ENCODE measurements at regions not wholly inside any gene's neighbourhood (a gene's known extent, or its start where the extent isn't known, plus 50 kb on each side); places are given as distances from the start of the nearest gene placed in this dataset.

DNA sequence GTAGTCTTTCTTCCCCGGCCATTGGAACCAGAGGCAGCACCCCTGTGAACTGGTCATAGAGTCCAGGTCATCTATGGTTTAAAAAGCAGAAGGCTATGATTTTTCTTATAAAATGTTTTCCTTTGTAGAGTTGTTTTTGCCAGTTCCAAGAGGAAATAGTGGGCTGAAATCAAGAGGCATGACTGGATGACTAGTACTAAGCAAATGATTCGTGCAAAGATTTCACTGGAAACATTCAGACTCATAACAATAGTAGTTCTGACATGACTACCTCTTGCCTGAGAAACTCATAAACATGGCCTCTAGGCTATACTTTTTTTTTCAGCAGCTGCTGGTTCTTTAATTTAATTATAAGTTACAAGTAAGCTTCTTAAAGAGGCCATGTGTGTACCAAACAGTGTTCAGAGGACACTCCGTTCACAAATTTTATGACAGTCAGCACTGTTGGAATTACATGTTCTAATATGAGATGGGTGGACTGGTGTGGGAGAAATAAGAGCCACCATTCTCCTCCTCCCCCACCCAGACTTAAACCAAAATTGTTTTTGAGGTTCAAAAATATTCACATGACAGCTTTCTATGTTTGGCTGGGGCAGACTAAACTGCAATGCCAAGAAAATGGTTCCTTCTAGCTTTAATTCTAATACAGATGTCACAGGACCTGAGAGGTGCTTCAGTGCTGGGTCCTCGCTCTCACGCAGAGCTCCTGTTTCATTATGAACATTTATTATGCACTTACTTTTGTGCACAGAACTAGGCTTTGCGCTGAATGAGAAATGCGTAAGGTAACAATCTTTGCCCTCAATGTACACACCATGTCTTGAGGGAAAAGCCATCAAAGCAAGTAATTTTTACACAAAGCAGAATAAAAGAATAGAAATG, 147.5 kb downstream of the ZC3H11B start (continued):
- TF ChIP-seq, protein P1, sequence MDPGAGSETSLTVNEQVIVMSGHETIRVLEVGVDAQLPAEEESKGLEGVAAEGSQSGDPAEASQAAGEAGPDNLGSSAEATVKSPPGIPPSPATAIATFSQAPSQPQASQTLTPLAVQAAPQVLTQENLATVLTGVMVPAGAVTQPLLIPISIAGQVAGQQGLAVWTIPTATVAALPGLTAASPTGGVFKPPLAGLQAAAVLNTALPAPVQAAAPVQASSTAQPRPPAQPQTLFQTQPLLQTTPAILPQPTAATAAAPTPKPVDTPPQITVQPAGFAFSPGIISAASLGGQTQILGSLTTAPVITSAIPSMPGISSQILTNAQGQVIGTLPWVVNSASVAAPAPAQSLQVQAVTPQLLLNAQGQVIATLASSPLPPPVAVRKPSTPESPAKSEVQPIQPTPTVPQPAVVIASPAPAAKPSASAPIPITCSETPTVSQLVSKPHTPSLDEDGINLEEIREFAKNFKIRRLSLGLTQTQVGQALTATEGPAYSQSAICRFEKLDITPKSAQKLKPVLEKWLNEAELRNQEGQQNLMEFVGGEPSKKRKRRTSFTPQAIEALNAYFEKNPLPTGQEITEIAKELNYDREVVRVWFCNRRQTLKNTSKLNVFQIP (CRISPR knock-in tag; IDR thresholded peaks at IDR 0.05; ENCODE audit: borderline replicate concordance, low read depth) = no peak

DNA sequence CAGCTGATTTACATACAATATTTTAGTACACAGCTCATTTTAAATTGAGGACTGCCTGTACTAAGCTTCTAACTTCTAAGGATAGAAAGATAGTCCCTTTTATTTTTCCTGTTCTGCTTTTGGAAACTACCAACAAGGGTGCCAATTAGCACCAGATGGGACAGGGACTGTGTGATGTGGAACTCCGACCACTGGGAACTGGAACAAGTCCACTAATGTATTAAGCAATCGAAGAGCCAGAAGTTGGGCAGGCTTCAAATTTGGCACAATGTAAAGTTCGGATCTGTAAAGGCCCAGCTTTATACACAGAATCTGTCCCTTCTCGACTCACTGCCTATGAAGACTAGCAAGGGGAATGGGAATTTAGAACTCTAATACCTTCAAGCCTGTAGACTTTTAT, 149.3 kb downstream of the ZC3H11B start:
- no peak for ATAC-seq
- no peak for TF ChIP-seq ARNTL (CRISPR knock-in tag; IDR thresholded peaks at IDR 0.05; ENCODE audit: borderline replicate concordance, low read depth)
- TF ChIP-seq BACH2 (CRISPR knock-in tag; IDR thresholded peaks at IDR 0.05; ENCODE audit: borderline replicate concordance) = no peak
- no peak for TF ChIP-seq SNAI2 (CRISPR knock-in tag; IDR thresholded peaks at IDR 0.05)
- TF ChIP-seq OSR1 (CRISPR knock-in tag; IDR thresholded peaks at IDR 0.05) = no peak
- no peak for TF ChIP-seq TOX (CRISPR knock-in tag; IDR thresholded peaks at IDR 0.05; ENCODE audit: borderline replicate concordance)
- TF ChIP-seq ZNF565 (CRISPR knock-in tag; conservative IDR thresholded peaks at IDR 0.05; ENCODE audit: low read depth) = no peak
- TF ChIP-seq RARB (CRISPR knock-in tag; IDR thresholded peaks at IDR 0.05) = no peak
- TF ChIP-seq, protein P2, sequence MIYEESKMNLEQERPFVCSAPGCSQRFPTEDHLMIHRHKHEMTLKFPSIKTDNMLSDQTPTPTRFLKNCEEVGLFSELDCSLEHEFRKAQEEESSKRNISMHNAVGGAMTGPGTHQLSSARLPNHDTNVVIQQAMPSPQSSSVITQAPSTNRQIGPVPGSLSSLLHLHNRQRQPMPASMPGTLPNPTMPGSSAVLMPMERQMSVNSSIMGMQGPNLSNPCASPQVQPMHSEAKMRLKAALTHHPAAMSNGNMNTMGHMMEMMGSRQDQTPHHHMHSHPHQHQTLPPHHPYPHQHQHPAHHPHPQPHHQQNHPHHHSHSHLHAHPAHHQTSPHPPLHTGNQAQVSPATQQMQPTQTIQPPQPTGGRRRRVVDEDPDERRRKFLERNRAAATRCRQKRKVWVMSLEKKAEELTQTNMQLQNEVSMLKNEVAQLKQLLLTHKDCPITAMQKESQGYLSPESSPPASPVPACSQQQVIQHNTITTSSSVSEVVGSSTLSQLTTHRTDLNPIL (CRISPR knock-in tag; IDR thresholded peaks at IDR 0.05; ENCODE audit: low read depth) = no peak
- no peak for TF ChIP-seq ZC3H10 (CRISPR knock-in tag; IDR thresholded peaks at IDR 0.05)
- TF ChIP-seq, protein P3, sequence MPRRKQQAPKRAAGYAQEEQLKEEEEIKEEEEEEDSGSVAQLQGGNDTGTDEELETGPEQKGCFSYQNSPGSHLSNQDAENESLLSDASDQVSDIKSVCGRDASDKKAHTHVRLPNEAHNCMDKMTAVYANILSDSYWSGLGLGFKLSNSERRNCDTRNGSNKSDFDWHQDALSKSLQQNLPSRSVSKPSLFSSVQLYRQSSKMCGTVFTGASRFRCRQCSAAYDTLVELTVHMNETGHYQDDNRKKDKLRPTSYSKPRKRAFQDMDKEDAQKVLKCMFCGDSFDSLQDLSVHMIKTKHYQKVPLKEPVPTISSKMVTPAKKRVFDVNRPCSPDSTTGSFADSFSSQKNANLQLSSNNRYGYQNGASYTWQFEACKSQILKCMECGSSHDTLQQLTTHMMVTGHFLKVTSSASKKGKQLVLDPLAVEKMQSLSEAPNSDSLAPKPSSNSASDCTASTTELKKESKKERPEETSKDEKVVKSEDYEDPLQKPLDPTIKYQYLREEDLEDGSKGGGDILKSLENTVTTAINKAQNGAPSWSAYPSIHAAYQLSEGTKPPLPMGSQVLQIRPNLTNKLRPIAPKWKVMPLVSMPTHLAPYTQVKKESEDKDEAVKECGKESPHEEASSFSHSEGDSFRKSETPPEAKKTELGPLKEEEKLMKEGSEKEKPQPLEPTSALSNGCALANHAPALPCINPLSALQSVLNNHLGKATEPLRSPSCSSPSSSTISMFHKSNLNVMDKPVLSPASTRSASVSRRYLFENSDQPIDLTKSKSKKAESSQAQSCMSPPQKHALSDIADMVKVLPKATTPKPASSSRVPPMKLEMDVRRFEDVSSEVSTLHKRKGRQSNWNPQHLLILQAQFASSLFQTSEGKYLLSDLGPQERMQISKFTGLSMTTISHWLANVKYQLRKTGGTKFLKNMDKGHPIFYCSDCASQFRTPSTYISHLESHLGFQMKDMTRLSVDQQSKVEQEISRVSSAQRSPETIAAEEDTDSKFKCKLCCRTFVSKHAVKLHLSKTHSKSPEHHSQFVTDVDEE (CRISPR knock-in tag; IDR thresholded peaks at IDR 0.05) = no peak
- TF ChIP-seq ZFP3 (CRISPR knock-in tag; IDR thresholded peaks at IDR 0.05) = no peak
- TF ChIP-seq, protein P1 (CRISPR knock-in tag; IDR thresholded peaks at IDR 0.05; ENCODE audit: borderline replicate concordance, low read depth) = no peak
- TF ChIP-seq ZNF70 (CRISPR knock-in tag; IDR thresholded peaks at IDR 0.05) = no peak
- TF ChIP-seq CSDC2 (CRISPR knock-in tag; IDR thresholded peaks at IDR 0.05) = no peak
- no peak for TF ChIP-seq PPARA (CRISPR knock-in tag; IDR thresholded peaks at IDR 0.05; ENCODE audit: borderline replicate concordance)
- no peak for TF ChIP-seq TCF4 (CRISPR knock-in tag; IDR thresholded peaks at IDR 0.05; ENCODE audit: borderline replicate concordance)
- TF ChIP-seq, protein P4, sequence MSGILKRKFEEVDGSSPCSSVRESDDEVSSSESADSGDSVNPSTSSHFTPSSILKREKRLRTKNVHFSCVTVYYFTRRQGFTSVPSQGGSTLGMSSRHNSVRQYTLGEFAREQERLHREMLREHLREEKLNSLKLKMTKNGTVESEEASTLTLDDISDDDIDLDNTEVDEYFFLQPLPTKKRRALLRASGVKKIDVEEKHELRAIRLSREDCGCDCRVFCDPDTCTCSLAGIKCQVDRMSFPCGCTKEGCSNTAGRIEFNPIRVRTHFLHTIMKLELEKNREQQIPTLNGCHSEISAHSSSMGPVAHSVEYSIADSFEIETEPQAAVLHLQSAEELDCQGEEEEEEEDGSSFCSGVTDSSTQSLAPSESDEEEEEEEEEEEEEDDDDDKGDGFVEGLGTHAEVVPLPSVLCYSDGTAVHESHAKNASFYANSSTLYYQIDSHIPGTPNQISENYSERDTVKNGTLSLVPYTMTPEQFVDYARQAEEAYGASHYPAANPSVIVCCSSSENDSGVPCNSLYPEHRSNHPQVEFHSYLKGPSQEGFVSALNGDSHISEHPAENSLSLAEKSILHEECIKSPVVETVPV (CRISPR knock-in tag; IDR thresholded peaks at IDR 0.05) = no peak
- no peak for TF ChIP-seq GLIS3 (CRISPR knock-in tag; IDR thresholded peaks at IDR 0.05)
- no peak for TF ChIP-seq ZFP30 (CRISPR knock-in tag; IDR thresholded peaks at IDR 0.05)
- no peak for TF ChIP-seq ESRRG (CRISPR knock-in tag; IDR thresholded peaks at IDR 0.05)

DNA sequence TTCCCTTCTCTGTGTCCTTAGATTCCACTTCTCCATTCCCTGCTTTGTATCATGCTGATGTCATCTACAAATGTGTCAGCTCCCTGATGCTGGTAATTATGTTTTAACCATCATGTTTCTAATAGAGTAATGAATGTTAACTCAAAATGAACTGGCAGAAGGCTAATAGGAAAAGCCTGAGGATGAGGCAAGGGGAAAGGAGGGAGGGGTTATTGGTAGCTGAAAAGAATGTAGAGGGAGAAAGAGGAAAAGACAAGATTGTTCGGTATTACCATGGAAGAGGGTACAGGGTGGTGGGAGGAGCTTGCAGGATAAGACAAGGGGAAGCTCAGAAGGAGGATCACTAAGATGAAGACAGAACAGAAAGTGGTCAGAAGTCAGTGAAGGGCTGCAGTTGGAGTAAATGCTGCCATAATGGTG, 150.9 kb downstream of the ZC3H11B start:
- no peak for ATAC-seq
- TF ChIP-seq GLIS3 (CRISPR knock-in tag; IDR thresholded peaks at IDR 0.05) (no peak), SNAI2 (CRISPR knock-in tag; IDR thresholded peaks at IDR 0.05) (no peak), ISL1 (CRISPR knock-in tag; IDR thresholded peaks at IDR 0.05) (no peak), TOX (CRISPR knock-in tag; IDR thresholded peaks at IDR 0.05; ENCODE audit: borderline replicate concordance) (no peak), ZC3H10 (CRISPR knock-in tag; IDR thresholded peaks at IDR 0.05) (no peak), RARB (CRISPR knock-in tag; IDR thresholded peaks at IDR 0.05) (no peak), BACH2 (CRISPR knock-in tag; IDR thresholded peaks at IDR 0.05; ENCODE audit: borderline replicate concordance) (no peak), OSR1 (CRISPR knock-in tag; IDR thresholded peaks at IDR 0.05) (no peak), ARNTL (CRISPR knock-in tag; IDR thresholded peaks at IDR 0.05; ENCODE audit: borderline replicate concordance, low read depth) (no peak)
- TF ChIP-seq, protein P4 (CRISPR knock-in tag; IDR thresholded peaks at IDR 0.05) = no peak
- TF ChIP-seq, protein P2 (CRISPR knock-in tag; IDR thresholded peaks at IDR 0.05; ENCODE audit: low read depth) = no peak
- TF ChIP-seq, protein P1 (CRISPR knock-in tag; IDR thresholded peaks at IDR 0.05; ENCODE audit: borderline replicate concordance, low read depth) = no peak
